GM12864 (cell line): ENCODE measurements at regions not wholly inside any gene's neighbourhood (a gene's known extent, or its start where the extent isn't known, plus 50 kb on each side); places are given as distances from the start of the nearest gene placed in this dataset.

ENCODE experiments used
- DNase-seq: peaks from one replicate; pipeline ENCODE4 v3.0.0-alpha.2; 2011; ENCODE audit warnings: low read depth
- H3K4me3 ChIP-seq: 2 replicates; pipeline ENCODE4 v1.5.1; 2011; ENCODE audit warnings: mild to moderate bottlenecking, low read depth, low read length, control low read depth
- TF ChIP-seq, protein P1 (sequence below): IDR thresholded peaks from 2 replicates; pipeline ENCODE4 v1.5.1; 2011; ENCODE audit warnings: low read depth, mild to moderate bottlenecking, moderate library complexity, low read length, control low read depth, inconsistent platforms; ENCODE audit errors: missing control alignments

DNA sequence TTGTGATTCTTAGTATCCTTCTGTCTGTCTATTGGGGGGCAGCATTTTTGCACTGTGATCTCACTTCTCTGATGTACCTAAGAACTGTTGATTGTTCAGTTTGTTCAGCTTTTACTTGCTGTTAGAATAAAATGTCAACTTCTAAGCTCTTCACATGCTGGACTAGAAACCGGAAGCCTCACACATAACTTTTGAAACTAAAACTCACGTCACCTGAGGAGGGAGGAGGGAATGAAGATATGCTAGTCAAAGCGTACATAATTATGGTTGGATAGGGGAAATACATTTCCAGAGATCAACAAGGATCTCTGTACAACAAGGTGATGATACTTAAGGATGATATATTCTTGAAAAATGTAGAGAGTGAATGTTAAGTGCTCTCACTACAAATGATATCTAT, 609.7 kb downstream of the INHBA start:
- TF ChIP-seq, protein P1, sequence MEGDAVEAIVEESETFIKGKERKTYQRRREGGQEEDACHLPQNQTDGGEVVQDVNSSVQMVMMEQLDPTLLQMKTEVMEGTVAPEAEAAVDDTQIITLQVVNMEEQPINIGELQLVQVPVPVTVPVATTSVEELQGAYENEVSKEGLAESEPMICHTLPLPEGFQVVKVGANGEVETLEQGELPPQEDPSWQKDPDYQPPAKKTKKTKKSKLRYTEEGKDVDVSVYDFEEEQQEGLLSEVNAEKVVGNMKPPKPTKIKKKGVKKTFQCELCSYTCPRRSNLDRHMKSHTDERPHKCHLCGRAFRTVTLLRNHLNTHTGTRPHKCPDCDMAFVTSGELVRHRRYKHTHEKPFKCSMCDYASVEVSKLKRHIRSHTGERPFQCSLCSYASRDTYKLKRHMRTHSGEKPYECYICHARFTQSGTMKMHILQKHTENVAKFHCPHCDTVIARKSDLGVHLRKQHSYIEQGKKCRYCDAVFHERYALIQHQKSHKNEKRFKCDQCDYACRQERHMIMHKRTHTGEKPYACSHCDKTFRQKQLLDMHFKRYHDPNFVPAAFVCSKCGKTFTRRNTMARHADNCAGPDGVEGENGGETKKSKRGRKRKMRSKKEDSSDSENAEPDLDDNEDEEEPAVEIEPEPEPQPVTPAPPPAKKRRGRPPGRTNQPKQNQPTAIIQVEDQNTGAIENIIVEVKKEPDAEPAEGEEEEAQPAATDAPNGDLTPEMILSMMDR, result no peak
- no peak for DNase-seq
- H3K4me3 ChIP-seq, result no peak overlapping the region

DNA sequence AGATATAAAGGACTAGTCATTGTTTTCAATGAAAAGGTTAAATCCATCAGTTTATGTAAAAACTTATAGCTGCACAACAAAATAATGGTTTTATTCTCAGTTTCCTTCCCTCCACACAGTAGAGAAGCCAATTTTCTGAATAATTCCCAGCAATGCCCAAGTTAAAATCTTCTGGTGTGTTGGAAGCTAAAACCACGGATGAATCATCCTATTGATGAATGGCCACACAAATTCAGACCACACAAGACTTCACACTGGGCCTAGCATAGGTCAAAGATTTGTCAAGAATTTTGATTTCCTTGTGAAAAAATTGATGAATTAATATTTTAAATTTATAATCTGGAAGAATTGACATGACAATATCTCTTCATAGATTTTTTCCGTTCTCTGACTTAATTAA, 617.6 kb downstream of the INHBA start:
- DNase-seq, result no peak
- TF ChIP-seq, protein P1, result no peak
- H3K4me3 ChIP-seq, result no peak overlapping the region

DNA sequence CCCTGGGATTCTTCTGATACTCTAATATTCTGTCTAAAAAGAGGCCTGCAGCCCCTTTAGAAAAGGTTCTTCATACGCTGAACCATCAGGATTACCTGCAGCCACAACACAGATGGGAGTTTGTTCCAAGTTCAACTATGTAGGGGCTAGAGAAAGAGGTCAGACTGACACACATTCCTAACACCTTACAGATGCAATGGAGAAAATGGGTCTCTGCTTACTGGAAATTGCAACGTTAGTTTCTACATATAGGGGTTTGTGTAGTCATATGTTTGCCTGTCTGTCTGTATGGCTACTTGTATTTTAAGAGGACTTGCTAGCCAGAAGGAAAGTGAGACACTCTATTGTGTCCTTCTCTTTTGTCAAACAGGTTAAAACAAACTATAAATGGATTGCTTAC, 618.5 kb downstream of the INHBA start:
- TF ChIP-seq, protein P1, result no peak
- H3K4me3 ChIP-seq, result no peak overlapping the region
- no peak for DNase-seq

DNA sequence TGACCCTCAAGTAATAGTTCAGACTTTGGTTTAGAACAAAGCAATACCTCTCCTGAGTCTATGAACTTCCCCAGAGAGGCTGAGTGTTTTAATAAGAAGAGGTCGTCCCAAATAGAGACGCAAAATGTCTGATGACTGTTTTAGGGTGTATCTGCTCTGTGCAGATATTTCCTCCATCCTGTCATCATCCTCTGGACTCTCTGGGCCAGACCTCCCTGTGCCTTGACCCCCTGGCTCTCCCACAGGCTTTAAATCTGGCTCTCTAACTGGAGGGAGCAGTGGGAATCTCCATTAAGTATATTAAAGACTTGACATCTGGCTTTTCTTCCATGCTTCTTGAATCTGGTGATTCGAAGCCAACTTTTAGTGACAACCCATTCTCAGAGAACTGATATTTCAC, 633.3 kb downstream of the INHBA start:
- H3K4me3 ChIP-seq, result no peak overlapping the region
- DNase-seq, result no peak
- TF ChIP-seq, protein P1, result no peak

DNA sequence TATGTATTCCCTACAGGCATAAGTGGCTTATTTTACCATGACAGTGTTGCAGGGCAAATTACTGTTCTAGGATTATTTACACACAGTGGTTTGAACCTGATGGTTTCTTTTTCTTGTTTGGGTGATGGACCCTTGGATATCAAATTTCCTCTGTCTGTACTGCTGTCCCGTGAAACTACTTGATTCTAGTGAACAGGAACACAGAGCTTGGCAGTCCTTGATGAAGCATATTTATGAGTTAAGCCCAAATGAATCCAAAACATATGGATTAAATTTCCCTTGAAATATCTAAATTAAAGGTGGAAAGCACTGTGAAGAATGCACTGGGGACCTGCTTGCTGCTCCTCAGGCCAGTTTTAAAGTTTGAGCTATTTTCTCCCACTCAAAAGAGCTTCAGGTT, 635.3 kb downstream of the INHBA start:
- H3K4me3 ChIP-seq, result no peak overlapping the region
- TF ChIP-seq, protein P1, result no peak
- DNase-seq, result no peak

DNA sequence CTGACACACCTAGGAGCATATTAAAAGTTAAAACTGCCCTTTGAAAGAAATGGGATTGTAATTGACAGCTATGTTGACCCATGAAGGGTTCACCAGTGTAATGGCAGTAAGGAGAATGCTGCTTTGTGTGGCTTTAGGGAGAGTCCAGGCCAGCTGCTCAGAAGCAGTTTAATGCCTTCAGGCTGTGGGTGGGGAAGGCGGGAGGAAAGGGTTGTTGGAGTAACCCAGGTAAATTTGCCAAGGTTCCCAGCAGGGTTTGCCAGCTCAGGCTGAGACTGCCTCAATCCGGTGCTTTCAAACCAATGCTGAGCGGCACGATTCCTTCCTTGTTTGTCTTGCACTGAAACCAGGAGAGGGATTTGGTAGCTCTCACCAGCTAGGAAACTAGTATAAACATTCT, 637.2 kb downstream of the INHBA start:
- DNase-seq, result no peak
- no peak overlapping the region for H3K4me3 ChIP-seq
- TF ChIP-seq, protein P1, result no peak

DNA sequence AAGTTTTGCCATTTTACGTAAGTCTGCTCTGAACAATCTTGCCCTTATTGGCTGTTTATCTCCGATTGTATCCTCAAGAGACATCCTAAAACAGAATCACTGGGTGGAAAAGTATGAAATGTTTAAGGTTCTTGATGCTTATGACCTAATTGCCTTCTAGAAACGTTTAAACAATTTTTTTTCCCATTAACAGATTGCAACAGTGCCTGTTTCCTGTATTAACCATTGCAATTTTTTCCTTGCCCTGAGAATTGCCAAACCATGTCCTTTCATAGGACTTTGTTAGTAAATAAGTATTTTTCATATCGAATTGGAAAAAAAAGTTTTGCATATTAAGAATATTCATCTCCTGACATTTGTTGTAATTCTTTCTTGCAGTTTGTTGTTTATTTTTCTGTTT, 639.8 kb downstream of the INHBA start:
- TF ChIP-seq, protein P1, result no peak
- no peak overlapping the region for H3K4me3 ChIP-seq
- no peak for DNase-seq
